Neural cell (in vitro differentiated cells): ENCODE measurements at regions not wholly inside any gene's neighbourhood (a gene's known extent, or its start where the extent isn't known, plus 50 kb on each side); places are given as distances from the start of the nearest gene placed in this dataset.

Experiments
- EP300 ChIP-seq: fragments of 450-650 bp; conservative IDR thresholded peaks from 2 replicates; pipeline ENCODE4 v1.6.1; 2014; ENCODE audit warnings: antibody characterized with exemption, mild to moderate bottlenecking, moderate library complexity; ENCODE audit not compliant: poor library complexity, severe bottlenecking
- EZH2 ChIP-seq: fragments of 200-600, 300-800 bp; shearing (Covaris generic), sonication (generic); IDR thresholded peaks from 2 replicates; pipeline ENCODE4 v1.6.1; 2014; ENCODE audit warnings: antibody characterized with exemption, low read length, borderline replicate concordance, mild to moderate bottlenecking; ENCODE audit not compliant: insufficient read depth, poor library complexity, severe bottlenecking
- POLR2AphosphoS5 ChIP-seq: IDR thresholded peaks from 2 replicates; pipeline ENCODE4 v1.6.1; 2012
- RAD21 ChIP-seq: fragments of 450-650 bp; conservative IDR thresholded peaks from 2 replicates; pipeline ENCODE4 v1.6.1; 2014; ENCODE audit warnings: antibody characterized with exemption, mild to moderate bottlenecking, moderate library complexity
- TF ChIP-seq, protein P1 (sequence below): fragments of 450-650 bp; IDR thresholded peaks from 2 replicates; pipeline ENCODE4 v1.5.1; 2014; ENCODE audit warnings: antibody characterized with exemption, mild to moderate bottlenecking, moderate library complexity; ENCODE audit not compliant: poor library complexity, severe bottlenecking
- TF ChIP-seq, protein P2 (sequence below): IDR thresholded peaks from 2 replicates; pipeline ENCODE4 v1.6.1; 2012; ENCODE audit warnings: borderline replicate concordance

DNA sequence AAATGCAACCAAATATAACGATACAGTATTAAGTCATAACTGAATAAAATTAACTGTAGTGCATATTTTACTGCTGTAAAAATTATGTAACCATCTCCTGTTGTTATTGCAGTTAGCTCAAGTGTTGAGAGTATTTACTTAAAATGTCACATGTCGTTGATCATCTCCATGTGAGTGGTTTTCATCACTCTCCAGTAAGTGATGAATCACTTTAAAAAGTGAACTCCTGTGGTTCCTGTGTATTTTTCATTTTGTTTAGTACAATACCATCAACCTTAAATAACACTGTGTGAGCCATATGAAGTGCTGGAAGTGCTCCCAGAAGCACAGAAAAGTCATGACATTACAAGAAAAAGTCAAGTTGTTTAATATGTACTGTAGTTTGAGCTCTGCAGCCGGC, 104.7 kb upstream of the SLCO1B1 start:
- no peak for TF ChIP-seq POLR2AphosphoS5
- TF ChIP-seq, protein P1, sequence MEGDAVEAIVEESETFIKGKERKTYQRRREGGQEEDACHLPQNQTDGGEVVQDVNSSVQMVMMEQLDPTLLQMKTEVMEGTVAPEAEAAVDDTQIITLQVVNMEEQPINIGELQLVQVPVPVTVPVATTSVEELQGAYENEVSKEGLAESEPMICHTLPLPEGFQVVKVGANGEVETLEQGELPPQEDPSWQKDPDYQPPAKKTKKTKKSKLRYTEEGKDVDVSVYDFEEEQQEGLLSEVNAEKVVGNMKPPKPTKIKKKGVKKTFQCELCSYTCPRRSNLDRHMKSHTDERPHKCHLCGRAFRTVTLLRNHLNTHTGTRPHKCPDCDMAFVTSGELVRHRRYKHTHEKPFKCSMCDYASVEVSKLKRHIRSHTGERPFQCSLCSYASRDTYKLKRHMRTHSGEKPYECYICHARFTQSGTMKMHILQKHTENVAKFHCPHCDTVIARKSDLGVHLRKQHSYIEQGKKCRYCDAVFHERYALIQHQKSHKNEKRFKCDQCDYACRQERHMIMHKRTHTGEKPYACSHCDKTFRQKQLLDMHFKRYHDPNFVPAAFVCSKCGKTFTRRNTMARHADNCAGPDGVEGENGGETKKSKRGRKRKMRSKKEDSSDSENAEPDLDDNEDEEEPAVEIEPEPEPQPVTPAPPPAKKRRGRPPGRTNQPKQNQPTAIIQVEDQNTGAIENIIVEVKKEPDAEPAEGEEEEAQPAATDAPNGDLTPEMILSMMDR, result no peak
- TF ChIP-seq RAD21, result no peak
- no peak for TF ChIP-seq EP300
- no peak for TF ChIP-seq EZH2
- TF ChIP-seq, protein P2, sequence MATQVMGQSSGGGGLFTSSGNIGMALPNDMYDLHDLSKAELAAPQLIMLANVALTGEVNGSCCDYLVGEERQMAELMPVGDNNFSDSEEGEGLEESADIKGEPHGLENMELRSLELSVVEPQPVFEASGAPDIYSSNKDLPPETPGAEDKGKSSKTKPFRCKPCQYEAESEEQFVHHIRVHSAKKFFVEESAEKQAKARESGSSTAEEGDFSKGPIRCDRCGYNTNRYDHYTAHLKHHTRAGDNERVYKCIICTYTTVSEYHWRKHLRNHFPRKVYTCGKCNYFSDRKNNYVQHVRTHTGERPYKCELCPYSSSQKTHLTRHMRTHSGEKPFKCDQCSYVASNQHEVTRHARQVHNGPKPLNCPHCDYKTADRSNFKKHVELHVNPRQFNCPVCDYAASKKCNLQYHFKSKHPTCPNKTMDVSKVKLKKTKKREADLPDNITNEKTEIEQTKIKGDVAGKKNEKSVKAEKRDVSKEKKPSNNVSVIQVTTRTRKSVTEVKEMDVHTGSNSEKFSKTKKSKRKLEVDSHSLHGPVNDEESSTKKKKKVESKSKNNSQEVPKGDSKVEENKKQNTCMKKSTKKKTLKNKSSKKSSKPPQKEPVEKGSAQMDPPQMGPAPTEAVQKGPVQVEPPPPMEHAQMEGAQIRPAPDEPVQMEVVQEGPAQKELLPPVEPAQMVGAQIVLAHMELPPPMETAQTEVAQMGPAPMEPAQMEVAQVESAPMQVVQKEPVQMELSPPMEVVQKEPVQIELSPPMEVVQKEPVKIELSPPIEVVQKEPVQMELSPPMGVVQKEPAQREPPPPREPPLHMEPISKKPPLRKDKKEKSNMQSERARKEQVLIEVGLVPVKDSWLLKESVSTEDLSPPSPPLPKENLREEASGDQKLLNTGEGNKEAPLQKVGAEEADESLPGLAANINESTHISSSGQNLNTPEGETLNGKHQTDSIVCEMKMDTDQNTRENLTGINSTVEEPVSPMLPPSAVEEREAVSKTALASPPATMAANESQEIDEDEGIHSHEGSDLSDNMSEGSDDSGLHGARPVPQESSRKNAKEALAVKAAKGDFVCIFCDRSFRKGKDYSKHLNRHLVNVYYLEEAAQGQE, result no peak
